Left renal cortex interstitium (tissue), 4 donors: ENCODE measurements at regions not wholly inside any gene's neighbourhood (a gene's known extent, or its start where the extent isn't known, plus 50 kb on each side); places are given as distances from the start of the nearest gene placed in this dataset.

ENCODE experiments used
- DNase-seq, 4 donors: peaks; one replicate each; pipeline ENCODE4 v3.0.0-alpha.2; 2013; ENCODE audit warnings: low read depth in 4 of 4, low spot score in 2 of 4, missing footprints in 1 of 4

DNA sequence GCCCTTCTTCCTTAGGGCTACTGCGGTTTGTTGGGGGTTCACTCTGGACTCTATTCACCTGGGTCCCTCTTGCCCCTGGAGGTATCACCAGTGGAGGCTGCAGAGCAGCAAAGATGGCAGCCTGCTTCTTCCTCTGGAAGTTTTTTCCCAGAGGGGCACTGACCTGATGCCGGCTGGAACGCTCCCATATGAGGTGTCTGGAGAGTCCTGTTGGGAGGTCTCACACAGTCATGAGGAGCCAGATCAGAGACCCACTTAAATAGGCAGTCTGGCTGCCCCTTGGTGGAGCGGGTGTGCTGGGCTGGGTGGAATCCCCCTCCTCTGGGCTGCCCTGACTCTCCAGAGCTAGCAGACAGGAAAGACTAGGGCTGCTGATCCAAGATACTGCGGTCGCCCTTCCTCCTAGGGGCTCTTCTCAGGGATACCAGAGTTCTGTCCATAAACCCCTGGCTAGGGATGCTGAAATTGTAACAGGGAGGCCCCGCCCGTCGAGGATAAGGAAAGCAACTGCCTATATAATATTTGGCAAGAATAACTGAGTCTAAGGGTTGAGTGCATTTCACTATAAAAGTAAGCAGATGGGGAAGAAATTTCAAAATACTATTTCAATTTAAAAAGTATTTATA, 140.7 kb downstream of the NOL4 start:
- no peak for DNase-seq

- no peak for DNase-seq
These were observed 147.1 kb downstream of the NOL4 start for GRCh38 chr18:34077599-34077998.

GRCh38 chr18:34075963-34076860, 148.5 kb downstream of the NOL4 start:
- DNase-seq = no peak

GRCh38 chr18:34061226-34061625, 163.5 kb downstream of the NOL4 start:
- DNase-seq = no peak

DNA sequence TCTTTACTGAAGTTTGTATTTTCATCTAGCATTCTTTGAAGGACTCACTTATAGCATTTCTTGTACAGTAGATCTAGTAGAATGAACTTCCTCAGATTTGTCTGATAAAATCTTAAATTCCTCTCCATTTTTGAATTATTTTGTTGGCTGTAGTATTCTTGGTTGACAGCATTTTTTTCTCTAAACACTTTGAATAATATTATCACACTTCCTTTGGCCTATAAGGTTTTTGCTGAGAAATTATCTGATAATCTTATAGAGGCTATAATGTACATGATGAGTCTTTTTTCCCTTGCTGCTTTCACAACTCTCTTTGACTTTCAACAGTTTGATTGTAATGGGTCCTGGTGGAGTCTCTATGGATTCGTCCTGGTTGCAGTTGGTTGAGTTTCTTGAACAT, 169.5 kb downstream of the NOL4 start:
- DNase-seq = no peak

DNA sequence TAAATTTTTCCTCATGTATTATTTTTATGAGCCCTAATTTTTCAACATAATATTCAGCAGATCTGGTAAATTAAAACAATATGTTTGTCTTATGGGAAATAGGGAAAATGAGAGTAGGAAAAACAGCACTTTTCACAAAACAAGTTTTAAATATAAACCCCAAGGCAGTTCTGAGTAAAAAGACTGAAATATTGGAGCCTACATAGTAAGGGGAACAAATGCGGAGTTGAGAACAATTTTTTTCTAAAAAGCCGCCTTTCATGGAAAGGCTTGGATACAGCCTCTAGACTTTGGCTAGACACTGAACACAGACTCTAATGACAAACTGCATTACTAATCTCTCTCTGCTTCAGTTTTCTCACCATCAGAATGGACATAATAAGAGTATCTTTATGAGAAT, 174.1 kb downstream of the NOL4 start:
- DNase-seq = no peak

DNA sequence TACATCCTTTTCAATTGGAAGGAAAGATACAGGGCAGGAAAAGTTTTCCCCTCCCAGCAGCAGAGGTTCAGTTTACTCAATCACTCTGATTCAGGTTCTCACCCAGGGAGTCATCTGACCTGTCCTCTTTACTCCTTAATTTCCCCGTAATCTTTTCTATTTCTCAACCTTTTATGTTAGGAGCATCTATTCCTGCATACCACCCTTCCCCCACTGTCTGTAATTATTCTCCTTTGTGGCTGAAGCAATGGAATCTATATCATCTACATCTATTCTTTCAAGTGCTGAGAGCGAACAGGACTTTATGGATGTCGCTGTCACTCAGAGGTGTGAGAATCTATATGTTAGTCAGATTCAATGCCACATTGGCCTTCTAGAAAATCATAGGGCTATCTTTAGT, 175.2 kb downstream of the NOL4 start:
- DNase-seq = no peak

DNA sequence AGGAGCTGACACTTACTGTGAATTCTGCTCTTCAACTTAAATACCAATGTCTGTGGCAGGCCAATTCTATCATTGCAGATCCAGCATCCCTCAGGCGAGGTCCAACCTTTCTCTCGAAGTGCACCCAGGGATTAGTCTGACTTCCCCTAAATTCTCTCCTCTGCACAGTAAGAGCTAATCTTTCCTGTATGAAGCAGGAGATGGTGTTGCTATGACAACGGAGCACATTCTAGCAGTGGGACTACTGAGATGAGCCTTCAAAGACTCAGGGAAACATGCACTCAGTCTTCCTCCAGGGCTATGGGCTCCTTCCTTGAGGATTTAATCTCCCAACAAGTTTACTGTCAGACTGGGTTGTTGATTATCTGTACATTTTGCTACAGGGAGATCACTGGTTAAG, 176.3 kb downstream of the NOL4 start:
- no peak for DNase-seq

- no peak for DNase-seq
These were observed 182.1 kb downstream of the NOL4 start for GRCh38 chr18:34042423-34043146.

DNA sequence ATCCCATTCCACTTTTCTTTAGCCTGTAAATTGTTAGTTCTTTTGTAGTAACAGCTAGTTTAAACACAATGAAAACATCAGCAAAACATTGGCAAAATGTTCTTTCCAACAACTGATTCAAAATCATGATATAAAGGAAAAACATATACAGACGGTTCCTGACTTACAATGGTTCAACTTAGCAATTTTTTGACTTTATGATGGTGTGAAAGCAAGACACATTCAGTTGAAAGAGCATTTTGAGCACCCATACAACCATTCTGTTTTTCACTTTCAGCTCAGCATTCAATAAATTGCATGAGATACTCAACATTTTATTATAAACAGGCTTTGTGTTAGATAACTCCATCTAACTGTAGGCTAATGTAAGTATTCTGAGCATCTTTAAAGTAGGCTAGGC, 185.1 kb downstream of the NOL4 start:
- DNase-seq = no peak

GRCh38 chr18:34039201-34039600, 185.5 kb downstream of the NOL4 start:
- no peak for DNase-seq

GRCh38 chr18:34038086-34038485, 186.6 kb downstream of the NOL4 start:
- no peak for DNase-seq

GRCh38 chr18:34033968-34034367, 190.7 kb downstream of the NOL4 start:
- DNase-seq = no peak

- DNase-seq = no peak
These were observed 192.9 kb downstream of the NOL4 start for GRCh38 chr18:34031810-34032209.

DNA sequence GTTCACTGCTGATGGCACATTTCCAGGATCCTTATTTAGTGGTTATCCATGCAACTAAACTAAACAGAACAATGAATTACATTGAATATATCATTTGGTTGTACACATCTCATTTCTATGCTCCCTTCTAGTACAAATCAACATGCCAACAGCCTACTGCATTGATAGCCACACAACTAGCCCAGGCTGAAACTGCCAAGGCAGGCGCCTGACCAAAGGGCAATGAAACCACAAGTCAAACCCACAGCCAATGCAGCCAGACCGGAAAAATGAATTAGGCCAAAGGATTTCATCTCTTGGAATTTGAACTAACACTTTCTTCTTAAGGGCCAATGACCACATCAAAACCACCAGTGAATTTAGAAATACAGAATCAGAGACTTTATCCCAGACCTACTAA, 196.4 kb downstream of the NOL4 start:
- DNase-seq = no peak

DNA sequence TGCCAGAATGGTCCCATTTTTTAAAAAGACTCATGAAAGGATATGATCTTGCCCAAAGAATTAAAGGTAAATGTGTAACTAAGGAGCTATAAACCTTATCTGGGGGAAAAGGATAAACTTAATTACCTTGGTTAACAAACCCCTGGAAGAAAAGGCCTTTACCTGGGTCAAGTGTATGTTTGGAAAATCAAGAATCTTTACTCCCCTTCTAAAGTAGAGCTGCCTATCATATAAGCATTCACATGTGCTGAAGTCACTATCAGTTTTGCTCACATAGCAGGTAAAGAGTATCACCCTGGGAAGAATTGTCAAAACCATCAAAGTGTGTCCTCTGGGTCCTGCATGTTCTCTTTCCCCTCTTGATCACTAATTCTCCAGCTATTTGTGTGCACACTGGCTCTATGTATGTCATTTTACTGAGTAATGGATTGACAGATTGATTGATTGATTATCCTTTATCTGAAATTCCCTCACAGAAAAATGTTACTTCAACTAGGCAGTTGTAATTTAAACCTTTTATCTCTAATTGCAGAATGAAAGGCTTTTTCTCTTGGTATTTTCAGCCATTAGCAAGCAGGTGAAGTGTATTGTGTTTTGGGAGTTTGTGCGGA, 199.4 kb downstream of the NOL4 start:
- DNase-seq = no peak

DNA sequence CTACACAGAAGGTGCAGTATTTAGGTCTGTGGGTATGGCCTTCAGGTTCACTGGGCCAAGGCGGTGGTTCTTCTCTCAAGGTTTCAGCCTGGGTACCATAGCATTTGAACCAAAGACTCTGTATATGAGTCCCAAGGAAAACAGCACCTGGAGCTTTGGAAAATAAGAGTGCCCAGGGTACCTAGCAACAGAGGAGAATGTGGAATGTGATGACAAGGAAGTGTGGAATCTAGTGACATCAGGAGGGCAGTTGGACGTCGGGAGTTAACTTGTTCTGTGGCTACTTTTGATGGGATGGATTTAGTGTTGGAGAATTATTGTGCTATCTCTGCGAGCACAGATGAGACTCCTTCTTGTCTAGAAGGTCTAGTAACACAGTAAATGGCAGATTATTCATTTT, 201.2 kb downstream of the NOL4 start:
- no peak for DNase-seq

- no peak for DNase-seq
These were observed 206.4 kb downstream of the NOL4 start for GRCh38 chr18:34018336-34018735.

DNA sequence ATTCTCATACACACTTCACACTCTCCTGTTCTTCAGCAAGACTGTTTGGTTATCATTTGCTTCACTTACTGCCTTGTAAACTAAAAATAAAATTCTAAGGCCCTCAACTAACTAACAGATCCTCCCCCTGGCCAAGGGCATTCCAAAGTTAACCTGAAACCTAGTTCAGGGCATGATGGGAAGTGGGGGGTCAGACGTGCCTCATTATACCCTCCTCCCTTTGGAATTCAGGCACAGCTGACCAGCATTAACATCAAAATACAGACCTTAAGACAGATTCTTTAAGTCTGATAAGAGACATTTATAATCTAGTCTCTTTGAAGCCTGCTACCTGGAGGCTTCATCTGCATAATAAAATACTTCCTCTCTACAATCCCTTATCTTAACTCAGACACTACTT, 221.0 kb downstream of the NOL4 start:
- DNase-seq = no peak

DNA sequence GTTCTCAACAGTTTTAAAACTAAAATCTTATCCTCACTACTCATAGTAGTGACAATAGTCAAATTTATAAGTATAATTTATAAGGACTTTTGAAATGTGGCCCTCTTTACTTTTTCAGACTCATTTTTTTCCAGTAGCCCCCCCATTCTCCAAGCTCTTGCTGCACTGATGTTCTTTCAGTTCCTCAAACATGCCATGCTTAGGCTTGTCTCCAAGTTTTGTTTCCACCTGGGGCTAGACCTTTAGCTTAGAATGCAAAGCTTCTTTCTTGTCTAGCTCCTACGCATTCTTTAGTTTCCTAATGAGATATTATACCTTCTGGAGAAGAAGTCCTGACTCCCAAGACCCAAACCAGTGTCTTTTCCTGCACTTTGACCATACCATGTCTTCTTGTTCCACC, 222.6 kb downstream of the NOL4 start:
- no peak for DNase-seq

GRCh38 chr18:34001376-34001775, 223.3 kb downstream of the NOL4 start:
- no peak for DNase-seq
